NCI-H2196 treated with DMSO at 0.1 percent for 48 hours (cell line): ENCODE measurements at regions not wholly inside any gene's neighbourhood (a gene's known extent, or its start where the extent isn't known, plus 50 kb on each side); places are given as distances from the start of the nearest gene placed in this dataset.
"Not testable (repeated sequence)": the region's sequence is repeated elsewhere in the genome, so short reads cannot be mapped to it uniquely, and the experiment has no call there.

Experiments used
- DNase-seq: peaks from one replicate; lab custom pipeline; 2025; ENCODE audit not compliant: unreplicated experiment; lab: John Stamatoyannopoulos, UW

- not testable (repeated sequence) for DNase-seq
Observed at GRCh38 chr4:159030297-159030696, 72.6 kb upstream of the RAPGEF2 start.

GRCh38 chr4:159035570-159035969 is 67.3 kb upstream of the RAPGEF2 start:
- DNase-seq, result no peak

DNA sequence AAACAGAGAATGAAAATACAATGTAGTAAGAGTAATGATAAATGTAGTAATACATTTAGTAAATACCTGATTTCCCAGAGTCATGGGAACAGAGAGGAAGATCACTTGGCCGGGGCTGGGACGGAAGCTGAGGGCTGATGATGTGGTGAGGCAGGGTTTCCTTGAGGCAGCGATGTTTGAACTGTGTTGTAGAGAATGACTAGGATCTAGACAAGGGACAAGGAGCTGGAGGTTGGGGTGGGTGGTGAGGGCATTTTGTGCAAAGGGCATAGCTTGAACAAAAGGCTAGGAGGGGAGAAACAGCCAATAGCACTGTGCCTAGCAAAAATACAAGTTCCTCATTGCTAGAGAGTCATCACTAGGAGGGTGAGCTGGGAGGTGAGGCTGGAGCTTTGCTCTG is 64.3 kb upstream of the RAPGEF2 start:
- no peak for DNase-seq

DNA sequence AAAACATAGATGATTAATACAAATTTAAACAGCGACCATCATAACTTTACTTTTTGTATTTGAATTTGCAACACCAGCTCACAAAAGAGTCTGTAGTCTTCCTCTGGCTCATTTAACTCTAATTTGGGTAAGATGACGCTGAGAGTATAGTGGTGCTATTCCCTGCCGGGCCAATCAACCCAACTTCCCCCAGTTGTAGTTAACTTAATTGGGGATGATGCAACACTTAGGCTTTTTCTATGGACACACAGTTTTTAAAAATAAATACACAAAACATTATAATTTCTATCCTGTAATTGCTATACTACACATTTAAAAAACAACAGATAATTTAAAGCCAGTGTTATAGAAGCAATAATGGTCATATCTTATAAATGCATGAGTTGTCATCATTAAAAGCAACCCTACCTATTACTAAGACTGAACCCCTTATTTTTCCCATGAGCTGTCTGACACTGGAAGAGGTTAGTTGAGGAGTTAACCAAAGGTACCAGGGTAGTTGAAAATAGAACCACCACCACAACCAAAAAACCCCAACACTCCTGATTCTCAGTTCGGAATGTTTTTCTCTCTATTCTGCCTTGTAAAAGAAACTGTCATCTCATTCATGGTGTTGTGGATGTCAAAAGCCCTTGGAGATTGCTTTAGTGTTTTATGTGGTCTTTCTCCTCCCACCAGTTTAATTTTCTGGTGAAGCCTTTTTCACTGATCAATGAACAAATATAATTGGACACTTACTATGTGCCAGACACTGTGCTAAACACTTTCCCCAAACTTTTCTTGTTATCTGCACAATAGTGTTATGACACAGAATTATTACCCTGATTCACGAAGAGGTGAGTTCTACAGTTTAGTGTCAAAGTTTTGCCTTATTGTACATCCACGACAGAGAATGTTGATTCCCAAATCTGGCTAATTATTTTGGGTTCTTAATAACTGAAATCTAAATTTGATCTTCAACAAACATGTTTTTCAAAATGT is 61.5 kb upstream of the RAPGEF2 start:
- DNase-seq, result no peak

DNA sequence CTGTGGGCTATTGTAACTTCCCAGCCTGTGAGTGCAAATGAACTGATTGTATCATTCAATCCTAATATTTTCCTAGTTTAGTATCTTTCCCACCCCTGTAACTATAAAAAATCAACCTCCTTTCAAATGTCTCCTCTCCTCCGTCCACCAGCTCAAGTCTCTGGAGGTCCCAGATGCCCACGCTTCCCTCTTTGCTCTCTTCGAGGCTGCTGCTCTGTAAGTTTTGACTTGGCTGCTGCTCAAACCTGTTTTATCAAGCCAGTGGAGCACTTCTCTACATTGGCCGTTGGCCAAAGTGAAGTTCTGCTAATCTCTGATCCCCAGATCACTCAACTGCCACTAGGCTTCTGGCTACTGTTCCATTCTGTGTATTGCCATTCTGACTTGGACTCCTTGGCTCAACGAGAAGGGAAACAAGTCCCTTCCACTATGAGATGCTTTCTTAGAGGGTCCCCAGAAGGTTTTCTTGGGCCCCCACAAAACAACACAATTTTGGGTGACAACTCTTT is 60.7 kb upstream of the RAPGEF2 start:
- DNase-seq, result no peak

- no peak for DNase-seq
Observed at GRCh38 chr4:159042868-159043267, 60.0 kb upstream of the RAPGEF2 start.

- no peak for DNase-seq
Observed at GRCh38 chr4:159043861-159044260, 59.0 kb upstream of the RAPGEF2 start.

DNA sequence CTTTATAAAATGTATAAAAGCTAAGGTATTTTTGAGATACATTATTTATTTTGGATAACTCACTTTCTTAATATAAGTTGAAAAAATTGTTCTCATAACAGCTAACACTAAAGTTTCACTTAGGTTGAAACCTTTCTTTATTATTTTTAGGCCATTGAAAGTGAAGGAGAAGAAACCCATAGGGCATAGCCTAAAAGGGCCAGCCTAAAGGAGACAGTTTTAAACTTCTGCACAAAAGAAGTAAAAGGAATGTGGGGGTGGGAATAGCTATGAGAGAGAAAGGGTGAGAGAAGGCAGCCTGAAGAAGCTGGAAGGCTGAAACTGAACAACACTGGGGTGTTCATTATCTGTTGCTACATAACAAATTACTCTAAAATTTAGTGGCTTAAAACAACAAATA is 57.6 kb upstream of the RAPGEF2 start:
- no peak for DNase-seq

GRCh38 chr4:159046683-159047082 is 56.2 kb upstream of the RAPGEF2 start:
- DNase-seq, result no peak

DNA sequence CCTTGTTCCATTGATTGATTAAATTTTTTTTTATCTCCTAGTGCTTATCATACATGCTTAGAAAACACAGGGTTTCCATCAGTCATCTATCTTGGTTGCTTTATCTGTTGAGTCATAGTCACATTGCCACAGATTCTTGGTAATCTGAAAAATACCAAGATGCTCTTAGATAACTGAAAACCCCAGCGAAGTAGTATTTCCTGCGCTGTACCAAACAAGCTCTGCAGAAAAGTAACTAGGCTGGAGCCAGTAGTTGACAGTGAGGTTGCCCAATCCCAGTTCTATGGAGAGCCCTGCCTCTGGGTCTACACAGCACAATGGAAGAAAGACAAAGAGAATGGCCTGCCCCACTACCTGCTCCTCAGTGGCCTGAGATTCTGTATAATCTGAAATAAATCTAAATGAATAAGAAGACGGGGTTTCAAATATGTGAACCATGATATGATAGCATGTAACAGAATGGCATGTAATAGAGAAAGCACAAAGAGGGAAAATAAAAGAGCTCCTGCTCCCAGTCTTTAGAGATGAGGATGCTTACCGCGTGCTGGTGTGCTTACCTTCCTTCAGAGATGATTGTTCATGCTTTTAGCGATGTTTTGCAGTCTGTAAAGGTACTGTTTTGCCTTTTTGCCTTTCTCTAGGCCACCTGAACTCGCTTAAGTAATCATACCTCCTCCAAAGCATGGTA is 55.3 kb upstream of the RAPGEF2 start:
- DNase-seq, result no peak

GRCh38 chr4:159048166-159048886 is 54.6 kb upstream of the RAPGEF2 start:
- DNase-seq, result no peak

- DNase-seq, result no peak
Observed at GRCh38 chr4:159049780-159050375, 53.0 kb upstream of the RAPGEF2 start.

DNA sequence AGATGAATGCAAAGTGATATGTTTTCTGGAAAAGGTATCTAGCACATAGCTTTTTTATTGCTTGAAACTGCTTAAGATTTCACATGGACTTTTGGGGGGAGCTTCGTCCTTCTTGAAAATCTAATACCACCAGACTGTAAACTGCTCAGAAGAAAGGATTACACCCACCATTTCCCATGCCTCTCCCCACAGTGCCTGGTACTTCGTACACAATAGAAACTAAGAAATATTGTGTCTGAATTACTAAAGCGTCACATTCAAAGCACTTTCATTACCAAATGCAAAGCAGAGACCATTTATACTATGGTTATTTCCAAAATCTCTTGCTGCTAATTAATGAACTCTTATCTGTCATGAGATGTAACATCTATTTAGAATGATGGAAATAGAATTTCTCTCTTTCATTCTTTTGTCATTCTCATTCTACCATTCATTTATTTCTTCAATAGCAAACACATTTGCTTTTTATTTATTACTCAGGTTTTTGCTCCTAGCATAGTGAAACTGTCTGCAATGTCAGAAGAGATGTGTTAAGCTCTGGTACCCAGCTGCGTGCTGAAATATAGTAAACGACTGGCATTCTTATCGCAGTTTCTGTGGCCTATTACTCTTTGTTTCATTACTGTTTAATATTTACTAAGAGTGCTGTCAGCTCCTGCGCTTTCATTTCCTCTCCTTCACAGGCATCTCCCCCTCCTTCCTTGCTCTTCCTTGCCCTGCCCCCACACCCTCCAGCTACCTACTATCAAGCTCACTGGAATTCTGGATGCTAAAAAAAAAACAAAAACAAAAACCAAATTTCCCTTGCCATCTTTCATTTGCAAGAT is 51.4 kb upstream of the RAPGEF2 start:
- DNase-seq, result no peak

DNA sequence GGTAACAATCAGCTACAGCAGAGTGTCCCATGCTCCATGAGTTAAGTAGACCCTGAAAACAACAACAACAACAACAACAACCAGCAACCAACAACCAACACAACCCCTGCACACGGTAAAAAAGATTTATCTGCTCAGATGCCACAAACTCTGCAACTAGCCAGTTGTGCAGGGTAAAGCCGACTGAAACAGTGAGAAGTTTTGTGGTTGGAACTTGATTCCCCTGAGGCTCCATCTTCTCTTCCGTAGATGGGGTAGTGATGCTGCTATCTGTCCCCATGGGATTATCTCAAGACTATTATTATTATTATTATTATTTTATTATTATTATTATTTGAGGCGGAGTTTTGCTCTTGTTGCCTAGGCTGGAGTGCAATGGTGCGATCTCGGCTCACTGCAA is 50.6 kb upstream of the RAPGEF2 start:
- no peak for DNase-seq
